Heart right ventricle (tissue), 16 donors: ENCODE measurements at regions not wholly inside any gene's neighbourhood (a gene's known extent, or its start where the extent isn't known, plus 50 kb on each side); places are given as distances from the start of the nearest gene placed in this dataset.
A peak's percentile ranks its signal among the peaks of the same experiment; 100 is the strongest.
"Not testable (repeated sequence)": the region's sequence is repeated elsewhere in the genome, so short reads cannot be mapped to it uniquely, and the experiment has no call there.

Experiments used
- ATAC-seq, 8 donors: fragments of 200-7000 bp; cut with Tn5 transposase; one replicate each; pipeline ENCODE4 v1.9.1; 2020; ENCODE audit warnings: mild to moderate bottlenecking in 8 of 8, moderate library complexity in 8 of 8, moderate number of reproducible peaks in 1 of 8
- DNase-seq, 2 donors: peaks; one replicate each; pipeline ENCODE4 v3.0.0-alpha.2; 2020
- H3K27ac ChIP-seq, 10 donors: fragments of 200-600 bp; sonication (generic) in 2 of 10; one replicate each; pipeline versions ENCODE4 v1.5.0 to v1.8.0; 2020 to 2022; ENCODE audit warnings: mild to moderate bottlenecking in 3 of 10
- H3K27me3 ChIP-seq, 7 donors: fragments of 200-600 bp; one replicate each; pipeline ENCODE4 v1.8.0; 2021 to 2022; ENCODE audit warnings: mild to moderate bottlenecking in 2 of 7
- H3K36me3 ChIP-seq, 9 donors: fragments of 200-600 bp; sonication (generic) in 1 of 9; one replicate each; pipeline versions ENCODE4 v1.5.0 to v1.8.0; 2020 to 2022; ENCODE audit warnings: mild to moderate bottlenecking in 2 of 9
- H3K4me1 ChIP-seq, 9 donors: fragments of 200-600 bp; sonication (generic) in 1 of 9; one replicate each; pipeline versions ENCODE4 v1.5.0 to v1.8.0; 2020 to 2022; ENCODE audit warnings: mild to moderate bottlenecking in 4 of 9
- H3K4me3 ChIP-seq, 10 donors: fragments of 200-600 bp; sonication (generic) in 2 of 10; one replicate each; pipeline versions ENCODE4 v1.5.0 to v1.8.0; 2020 to 2022; ENCODE audit warnings: mild to moderate bottlenecking in 7 of 10, moderate library complexity in 2 of 10
- H3K9me3 ChIP-seq, 11 donors: fragments of 200-600 bp in 10 of 11; sonication (generic) in 2 of 11; one replicate each; pipeline versions ENCODE4 v1.5.0 to v1.8.0; 2013 to 2022; ENCODE audit warnings: mild to moderate bottlenecking in 2 of 11, control low read depth in 1 of 11, moderate library complexity in 1 of 11
- WGBS, 2 donors: extraction: QIAGEN DNeasy Blood & Tissue Kit; methylation state at CpG; one replicate each; pipeline ENCODE4 v1.1.7; 2013; ENCODE audit warnings: inconsistent platforms in 1 of 2; 5-methylcytosine and 5-hydroxymethylcytosine counted together
- intact Hi-C, 10 donors: fragments of 100-400 bp; cut with DNase I; formaldehyde crosslinking; loops; one replicate each; pipeline versions ENCODE4 v1.11.1 to v1.14.2; 2022
- TF ChIP-seq, protein P1 (sequence below), 9 donors: fragments of 200-600 bp; sonication (generic) in 2 of 9; IDR thresholded peaks; one replicate each; pipeline versions ENCODE4 v1.5.0 to v1.8.0; 2021 to 2022; ENCODE audit warnings: antibody characterized with exemption in 9 of 9, mild to moderate bottlenecking in 5 of 9, moderate library complexity in 1 of 9
- donor health status: Arrhythmogenic right ventricular cardiomyopathy.
- donor health status: ischemic (EF 13 %, LVEDD 7.1; RV severe dilation, severe dysfunction).
- donor health status: healthy with polysubstance abuse.
- donor health status: DM: no; HTN: yes; CAD: no.
- donor health status: DM: no; HTN: no; CAD: no.
- donor health status: ischemic (EF 25% LVEDD 6.9; RV normal size, moderate dysfunction).
- donor health status: ischemic (EF 25% LVEDD 5.7; RV mildly dilated, moderate dysfunction).
- donor health status: healthy.
- donor health status: DM: yes; HTN: yes; CAD: no.
- donor health status: Ischemic cardiomyopathy.
- donor health status: ischemic (EF 35%, LVEDD 5.7; RV mildly dilated, moderate dysfunction).
- donor health status: nonischemic (EF 11% LVEDD 7.7; RV severe dilation, severe dysfunction).
- donor health status: DM: yes; HTN: yes; CAD: no.
- donor health status: PGD.
- donor health status: ischemic (EF 29% LVEDD 5.4; RV normal size, mild dysfunction).
- donor health status: nonischemic (EF 23%, LVEDD 6.1; RV moderate dilation, normal function).

DNA sequence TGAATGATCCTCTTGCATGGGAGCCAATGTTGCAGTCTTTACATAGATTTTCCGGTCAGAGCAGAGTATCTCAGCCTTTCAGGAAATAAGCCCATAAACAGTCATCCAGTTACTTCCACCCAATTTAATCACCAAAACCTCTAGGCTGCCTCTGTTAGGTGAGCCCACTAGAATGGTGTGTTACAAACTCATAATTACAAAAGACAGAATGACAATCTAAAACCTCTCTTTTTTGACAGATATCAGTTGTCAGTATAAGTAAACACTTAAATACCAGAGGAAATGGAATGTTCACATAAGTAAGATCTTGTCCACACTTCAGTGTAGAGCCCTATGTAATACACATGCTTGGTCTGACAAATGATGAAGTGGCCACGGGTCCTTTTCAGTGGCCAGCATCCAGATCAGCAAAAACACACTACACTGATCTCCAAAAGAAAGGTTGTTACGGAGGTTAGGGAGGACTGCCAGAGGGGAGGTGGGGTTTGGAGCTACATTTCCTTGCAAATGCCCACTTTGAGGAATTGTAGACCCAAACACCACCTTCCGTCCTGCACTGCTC lies 71.3 kb upstream of the FBXO28 start:
- DNase-seq (no peak), ATAC-seq (no peak)
- H3K36me3 ChIP-seq = no peaks in the 10 kb centered on the region
- intact Hi-C loops = no loop called here
- H3K9me3 ChIP-seq = no peaks in the 10 kb centered on the region
- H3K4me1 ChIP-seq = no peaks in the 10 kb centered on the region
- H3K27ac ChIP-seq = no peak overlapping the region
- H3K4me3 ChIP-seq = no peak overlapping the region
- TF ChIP-seq, protein P1, sequence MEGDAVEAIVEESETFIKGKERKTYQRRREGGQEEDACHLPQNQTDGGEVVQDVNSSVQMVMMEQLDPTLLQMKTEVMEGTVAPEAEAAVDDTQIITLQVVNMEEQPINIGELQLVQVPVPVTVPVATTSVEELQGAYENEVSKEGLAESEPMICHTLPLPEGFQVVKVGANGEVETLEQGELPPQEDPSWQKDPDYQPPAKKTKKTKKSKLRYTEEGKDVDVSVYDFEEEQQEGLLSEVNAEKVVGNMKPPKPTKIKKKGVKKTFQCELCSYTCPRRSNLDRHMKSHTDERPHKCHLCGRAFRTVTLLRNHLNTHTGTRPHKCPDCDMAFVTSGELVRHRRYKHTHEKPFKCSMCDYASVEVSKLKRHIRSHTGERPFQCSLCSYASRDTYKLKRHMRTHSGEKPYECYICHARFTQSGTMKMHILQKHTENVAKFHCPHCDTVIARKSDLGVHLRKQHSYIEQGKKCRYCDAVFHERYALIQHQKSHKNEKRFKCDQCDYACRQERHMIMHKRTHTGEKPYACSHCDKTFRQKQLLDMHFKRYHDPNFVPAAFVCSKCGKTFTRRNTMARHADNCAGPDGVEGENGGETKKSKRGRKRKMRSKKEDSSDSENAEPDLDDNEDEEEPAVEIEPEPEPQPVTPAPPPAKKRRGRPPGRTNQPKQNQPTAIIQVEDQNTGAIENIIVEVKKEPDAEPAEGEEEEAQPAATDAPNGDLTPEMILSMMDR (IDR thresholded peaks at IDR 0.05) = no peak
- H3K27me3 ChIP-seq = peaks cover 0 to 9% (median 0%) of the 10 kb centered on the region in 7 donors
- WGBS, 2 donors = 47 to 57% methylated on average over 4 of the region's 4 CpGs

- H3K36me3 ChIP-seq = no peaks in the 10 kb centered on the region
- ATAC-seq = no peak
- no peak overlapping the region for H3K27ac ChIP-seq
- intact Hi-C loops = no loop called here
- 60 to 67% methylated on average over 3 of the region's 3 CpGs for WGBS, 2 donors
- no peaks in the 10 kb centered on the region for H3K9me3 ChIP-seq
- no peak overlapping the region for H3K4me3 ChIP-seq
- TF ChIP-seq, protein P1 (IDR thresholded peaks at IDR 0.05) = no peak
- H3K27me3 ChIP-seq = peaks cover 0 to 9% (median 0%) of the 10 kb centered on the region in 7 donors
- H3K4me1 ChIP-seq = no peaks in the 10 kb centered on the region
- no peak for DNase-seq
Observed at GRCh38 chr1:224041032-224041431, 72.9 kb upstream of the FBXO28 start.

DNA sequence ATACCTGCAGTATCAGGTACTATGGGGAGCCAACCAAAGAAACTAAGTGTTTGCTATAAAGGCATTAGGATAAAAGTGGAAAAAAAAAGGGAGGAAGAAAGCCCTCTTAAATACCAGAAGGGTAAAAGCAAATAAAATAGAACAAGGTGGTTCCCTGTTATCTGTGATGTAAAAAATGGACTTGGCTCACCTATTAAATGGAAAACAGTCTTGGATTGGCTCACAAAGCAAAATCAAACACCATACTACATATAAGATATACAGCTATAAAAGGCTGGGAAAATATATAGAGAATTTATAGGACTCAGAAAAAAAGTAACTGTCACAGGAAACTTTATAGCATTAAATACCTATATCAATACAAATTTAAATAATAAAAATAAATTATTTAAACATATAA lies 73.5 kb upstream of the FBXO28 start:
- H3K9me3 ChIP-seq, ATAC-seq, H3K27ac ChIP-seq, H3K36me3 ChIP-seq, DNase-seq, H3K27me3 ChIP-seq, H3K4me1 ChIP-seq, H3K4me3 ChIP-seq, intact Hi-C loops: not testable (repeated sequence)

GRCh38 chr1:224040006-224040405 lies 73.9 kb upstream of the FBXO28 start:
- H3K27me3 ChIP-seq, H3K27ac ChIP-seq, intact Hi-C loops, H3K4me1 ChIP-seq, H3K9me3 ChIP-seq, H3K36me3 ChIP-seq, ATAC-seq, H3K4me3 ChIP-seq, DNase-seq: not testable (repeated sequence)
- 70 to 75% methylated on average over 5 to 6 of the region's 6 CpGs for WGBS, 2 donors

DNA sequence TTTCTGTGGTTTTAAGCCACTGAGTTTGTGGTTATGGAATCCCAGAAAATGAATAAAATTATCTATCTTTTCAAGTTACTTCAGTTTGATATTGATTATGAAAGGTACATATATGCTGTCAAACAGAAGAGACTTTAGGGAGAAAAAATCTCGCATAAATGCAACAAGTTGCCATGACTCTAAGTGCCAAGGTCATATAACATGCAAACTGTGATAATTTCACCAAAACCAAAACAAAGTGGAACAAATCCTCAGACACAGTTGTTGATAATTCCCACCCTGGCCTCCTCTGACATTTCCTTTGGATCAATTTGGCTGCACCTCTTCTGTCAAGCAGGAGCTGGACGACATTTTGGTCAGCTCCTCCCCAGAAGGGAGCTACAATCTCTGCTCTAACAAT lies 75.1 kb upstream of the FBXO28 start:
- H3K9me3 ChIP-seq, intact Hi-C loops, H3K27ac ChIP-seq, H3K4me3 ChIP-seq, DNase-seq, H3K36me3 ChIP-seq, H3K27me3 ChIP-seq, H3K4me1 ChIP-seq, ATAC-seq: not testable (repeated sequence)
- WGBS, 2 donors = 78% methylated on average over 2 of the region's 2 CpGs

DNA sequence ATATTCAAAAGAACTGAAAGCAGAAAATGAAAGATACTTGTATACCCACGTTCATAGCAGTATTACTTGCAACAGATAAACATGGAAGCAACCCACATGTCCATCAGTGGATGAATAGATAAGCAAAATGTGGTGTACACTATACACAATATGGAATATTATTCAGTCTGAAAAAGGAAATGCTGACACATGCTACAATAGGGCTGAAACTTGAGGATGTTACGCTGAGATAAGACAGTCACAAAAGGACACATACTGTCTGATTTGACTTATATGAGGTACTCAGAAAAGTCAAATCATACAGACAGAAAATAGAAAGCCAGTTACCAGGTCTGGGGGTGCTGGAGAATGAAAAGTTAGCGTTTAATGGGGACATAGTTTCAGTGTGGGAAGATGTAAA lies 76.5 kb upstream of the FBXO28 start:
- H3K27ac ChIP-seq, DNase-seq, H3K9me3 ChIP-seq, ATAC-seq, H3K27me3 ChIP-seq, intact Hi-C loops, H3K4me1 ChIP-seq, H3K4me3 ChIP-seq, H3K36me3 ChIP-seq: not testable (repeated sequence)
- WGBS, 2 donors = 84 to 88% methylated on average over 3 of the region's 3 CpGs

- WGBS, 2 donors = 29 to 57% methylated on average over 1 to 2 of the region's 3 CpGs
- H3K4me1 ChIP-seq, H3K27ac ChIP-seq, intact Hi-C loops, H3K27me3 ChIP-seq, H3K36me3 ChIP-seq, H3K9me3 ChIP-seq, H3K4me3 ChIP-seq, DNase-seq: not testable (repeated sequence)
- peak in 3 of 8 donors; percentile 46 to 61 (median 53) for ATAC-seq
Observed at GRCh38 chr1:224032608-224033276, 81.2 kb upstream of the FBXO28 start.

- intact Hi-C loops, H3K4me1 ChIP-seq, H3K36me3 ChIP-seq, H3K9me3 ChIP-seq, H3K27ac ChIP-seq, H3K4me3 ChIP-seq, ATAC-seq, DNase-seq, H3K27me3 ChIP-seq: not testable (repeated sequence)
- WGBS, 2 donors = 52 to 54% methylated on average over 2 of the region's 3 CpGs
Observed at GRCh38 chr1:224031986-224032385, 81.9 kb upstream of the FBXO28 start.

DNA sequence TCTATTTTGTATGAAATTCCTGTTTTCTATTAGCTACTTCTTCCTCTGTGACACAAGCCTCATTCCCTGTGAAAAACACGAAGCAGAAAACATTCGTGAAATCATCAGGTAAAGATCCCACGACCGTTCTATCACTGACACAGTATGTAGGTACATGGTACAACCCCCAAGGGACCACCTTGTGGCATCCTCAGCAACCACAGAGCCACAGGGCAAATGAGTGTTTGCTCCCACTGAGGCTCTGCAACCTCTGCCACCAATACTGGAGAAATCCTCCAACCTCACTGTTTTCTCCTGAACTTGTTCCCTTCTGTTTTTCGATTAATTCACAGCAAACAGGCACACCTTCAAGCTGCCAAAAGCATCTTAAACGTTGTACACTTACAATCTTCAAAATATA lies 83.7 kb upstream of the FBXO28 start:
- ATAC-seq, H3K36me3 ChIP-seq, H3K9me3 ChIP-seq, H3K27ac ChIP-seq, intact Hi-C loops, H3K27me3 ChIP-seq, DNase-seq, H3K4me3 ChIP-seq, H3K4me1 ChIP-seq: not testable (repeated sequence)
- 81 to 87% methylated on average over 6 of the region's 6 CpGs for WGBS, 2 donors
